ENCODE measurements at regions not wholly inside any gene's neighbourhood (a gene's known extent, or its start where the extent isn't known, plus 50 kb on each side); places are given as distances from the start of the nearest gene placed in this dataset.

DNA sequence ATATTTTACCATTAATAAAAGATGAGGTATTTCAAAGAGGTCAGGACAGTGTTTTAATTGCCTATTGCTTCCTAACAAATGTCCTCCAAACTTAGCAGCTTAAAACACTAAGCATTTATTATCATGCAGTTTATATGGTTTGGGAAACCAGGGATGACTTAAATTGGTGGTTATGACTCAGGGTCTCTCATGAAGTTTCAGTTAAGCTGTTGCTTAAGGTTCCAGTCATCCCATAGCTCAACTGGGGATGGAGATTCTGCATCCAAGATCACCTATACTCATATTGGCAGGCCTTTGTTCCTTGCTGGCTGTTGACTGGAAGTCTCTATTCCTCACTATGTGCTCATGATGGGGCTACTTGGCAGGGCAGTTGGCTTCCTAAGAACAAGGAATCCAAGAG is 1329.9 kb upstream of the GOT2 start:
- TF ChIP-seq, protein P1, sequence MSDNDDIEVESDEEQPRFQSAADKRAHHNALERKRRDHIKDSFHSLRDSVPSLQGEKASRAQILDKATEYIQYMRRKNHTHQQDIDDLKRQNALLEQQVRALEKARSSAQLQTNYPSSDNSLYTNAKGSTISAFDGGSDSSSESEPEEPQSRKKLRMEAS (IDR thresholded peaks at IDR 0.05): no peak
- TF ChIP-seq, protein P2, sequence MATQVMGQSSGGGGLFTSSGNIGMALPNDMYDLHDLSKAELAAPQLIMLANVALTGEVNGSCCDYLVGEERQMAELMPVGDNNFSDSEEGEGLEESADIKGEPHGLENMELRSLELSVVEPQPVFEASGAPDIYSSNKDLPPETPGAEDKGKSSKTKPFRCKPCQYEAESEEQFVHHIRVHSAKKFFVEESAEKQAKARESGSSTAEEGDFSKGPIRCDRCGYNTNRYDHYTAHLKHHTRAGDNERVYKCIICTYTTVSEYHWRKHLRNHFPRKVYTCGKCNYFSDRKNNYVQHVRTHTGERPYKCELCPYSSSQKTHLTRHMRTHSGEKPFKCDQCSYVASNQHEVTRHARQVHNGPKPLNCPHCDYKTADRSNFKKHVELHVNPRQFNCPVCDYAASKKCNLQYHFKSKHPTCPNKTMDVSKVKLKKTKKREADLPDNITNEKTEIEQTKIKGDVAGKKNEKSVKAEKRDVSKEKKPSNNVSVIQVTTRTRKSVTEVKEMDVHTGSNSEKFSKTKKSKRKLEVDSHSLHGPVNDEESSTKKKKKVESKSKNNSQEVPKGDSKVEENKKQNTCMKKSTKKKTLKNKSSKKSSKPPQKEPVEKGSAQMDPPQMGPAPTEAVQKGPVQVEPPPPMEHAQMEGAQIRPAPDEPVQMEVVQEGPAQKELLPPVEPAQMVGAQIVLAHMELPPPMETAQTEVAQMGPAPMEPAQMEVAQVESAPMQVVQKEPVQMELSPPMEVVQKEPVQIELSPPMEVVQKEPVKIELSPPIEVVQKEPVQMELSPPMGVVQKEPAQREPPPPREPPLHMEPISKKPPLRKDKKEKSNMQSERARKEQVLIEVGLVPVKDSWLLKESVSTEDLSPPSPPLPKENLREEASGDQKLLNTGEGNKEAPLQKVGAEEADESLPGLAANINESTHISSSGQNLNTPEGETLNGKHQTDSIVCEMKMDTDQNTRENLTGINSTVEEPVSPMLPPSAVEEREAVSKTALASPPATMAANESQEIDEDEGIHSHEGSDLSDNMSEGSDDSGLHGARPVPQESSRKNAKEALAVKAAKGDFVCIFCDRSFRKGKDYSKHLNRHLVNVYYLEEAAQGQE (IDR thresholded peaks at IDR 0.05; ENCODE audit: low read depth): no peak
- TF ChIP-seq TAF1 (IDR thresholded peaks at IDR 0.05; ENCODE audit: low read depth): no peak
- no peak for TF ChIP-seq CREB1 (IDR thresholded peaks at IDR 0.05; ENCODE audit: low read depth)
- no peak for TF ChIP-seq EP300 (IDR thresholded peaks at IDR 0.05; ENCODE audit: borderline replicate concordance)
- TF ChIP-seq ZBTB7A (IDR thresholded peaks at IDR 0.05; ENCODE audit: low read depth): no peak
- TF ChIP-seq, protein P3, sequence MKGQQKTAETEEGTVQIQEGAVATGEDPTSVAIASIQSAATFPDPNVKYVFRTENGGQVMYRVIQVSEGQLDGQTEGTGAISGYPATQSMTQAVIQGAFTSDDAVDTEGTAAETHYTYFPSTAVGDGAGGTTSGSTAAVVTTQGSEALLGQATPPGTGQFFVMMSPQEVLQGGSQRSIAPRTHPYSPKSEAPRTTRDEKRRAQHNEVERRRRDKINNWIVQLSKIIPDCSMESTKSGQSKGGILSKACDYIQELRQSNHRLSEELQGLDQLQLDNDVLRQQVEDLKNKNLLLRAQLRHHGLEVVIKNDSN (IDR thresholded peaks at IDR 0.05): no peak
- no peak for TF ChIP-seq RAD21 (IDR thresholded peaks at IDR 0.05; ENCODE audit: low read depth)
- no peak for TF ChIP-seq YY1 (IDR thresholded peaks at IDR 0.05; ENCODE audit: low read depth)
- no peak for TF ChIP-seq CEBPB (IDR thresholded peaks at IDR 0.05)
- TF ChIP-seq NFIC (IDR thresholded peaks at IDR 0.05): no peak
- no peak for TF ChIP-seq FOXM1 (IDR thresholded peaks at IDR 0.05; ENCODE audit: borderline replicate concordance, low read depth)
